Vagina (tissue), 2 donors: ENCODE measurements at regions not wholly inside any gene's neighbourhood (a gene's known extent, or its start where the extent isn't known, plus 50 kb on each side); places are given as distances from the start of the nearest gene placed in this dataset.

Experiments used
- POLR2AphosphoS5 ChIP-seq, 2 donors: sonication (generic); formaldehyde crosslinking; IDR thresholded peaks; one replicate each; pipeline ENCODE4 v1.9.0; 2017; ENCODE audit warnings: antibody characterized with exemption in 2 of 2, mild to moderate bottlenecking in 2 of 2, low read depth in 1 of 2; ENCODE audit not compliant: insufficient read depth in 1 of 2
- TF ChIP-seq, protein P1 (sequence below), 3 experiments: fragments of 450-650 bp in 2 of 3; fragments of 200-600 bp in 1 of 3; sonication (generic) in 1 of 3; IDR thresholded peaks; one replicate each; pipeline ENCODE4 v1.5.1; 2017 to 2019; ENCODE audit warnings: antibody characterized with exemption in 3 of 3, mild to moderate bottlenecking in 2 of 3, moderate library complexity in 2 of 3

- TF ChIP-seq, protein P1, sequence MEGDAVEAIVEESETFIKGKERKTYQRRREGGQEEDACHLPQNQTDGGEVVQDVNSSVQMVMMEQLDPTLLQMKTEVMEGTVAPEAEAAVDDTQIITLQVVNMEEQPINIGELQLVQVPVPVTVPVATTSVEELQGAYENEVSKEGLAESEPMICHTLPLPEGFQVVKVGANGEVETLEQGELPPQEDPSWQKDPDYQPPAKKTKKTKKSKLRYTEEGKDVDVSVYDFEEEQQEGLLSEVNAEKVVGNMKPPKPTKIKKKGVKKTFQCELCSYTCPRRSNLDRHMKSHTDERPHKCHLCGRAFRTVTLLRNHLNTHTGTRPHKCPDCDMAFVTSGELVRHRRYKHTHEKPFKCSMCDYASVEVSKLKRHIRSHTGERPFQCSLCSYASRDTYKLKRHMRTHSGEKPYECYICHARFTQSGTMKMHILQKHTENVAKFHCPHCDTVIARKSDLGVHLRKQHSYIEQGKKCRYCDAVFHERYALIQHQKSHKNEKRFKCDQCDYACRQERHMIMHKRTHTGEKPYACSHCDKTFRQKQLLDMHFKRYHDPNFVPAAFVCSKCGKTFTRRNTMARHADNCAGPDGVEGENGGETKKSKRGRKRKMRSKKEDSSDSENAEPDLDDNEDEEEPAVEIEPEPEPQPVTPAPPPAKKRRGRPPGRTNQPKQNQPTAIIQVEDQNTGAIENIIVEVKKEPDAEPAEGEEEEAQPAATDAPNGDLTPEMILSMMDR (IDR thresholded peaks at IDR 0.05), result no peak
- TF ChIP-seq POLR2AphosphoS5 (IDR thresholded peaks at IDR 0.05; ENCODE audit: insufficient read depth in 1 of 2, low read depth in 1 of 2), result no peak
These were observed 52.8 kb upstream of the POFUT2 start for GRCh38 chr21:45340515-45340914.
